ENCODE measurements at regions not wholly inside any gene's neighbourhood (a gene's known extent, or its start where the extent isn't known, plus 50 kb on each side); places are given as distances from the start of the nearest gene placed in this dataset.

- Histone ChIP-seq H3K27me3 (ENCODE audit: control insufficient read depth, insufficient read depth, low read length) (no peaks in the 10 kb centered on the region), H3K9me3 (ENCODE audit: control insufficient read depth, insufficient read depth, low read length) (no peaks in the 10 kb centered on the region), H3K36me3 (ENCODE audit: control insufficient read depth, insufficient read depth, low read length) (no peaks in the 10 kb centered on the region), H3K4me3 (ENCODE audit: low read depth, low read length) (no peak overlapping the region), H3K4me1 (ENCODE audit: control insufficient read depth, insufficient read depth, low read length) (no peaks in the 10 kb centered on the region), H3K27ac (ENCODE audit: low read depth, low read length) (no peak overlapping the region)
- peak in 1 of 6 donors; percentile 49 for DNase-seq (ENCODE audit: low read depth in 4 of 6, low spot score in 6 of 6)
- WGBS (ENCODE audit: insufficient coverage), result 100% methylated on average over 2 of the region's 2 CpGs
These were observed 116.2 kb downstream of the OLIG3 start for GRCh38 chr6:137378090-137378369.

DNA sequence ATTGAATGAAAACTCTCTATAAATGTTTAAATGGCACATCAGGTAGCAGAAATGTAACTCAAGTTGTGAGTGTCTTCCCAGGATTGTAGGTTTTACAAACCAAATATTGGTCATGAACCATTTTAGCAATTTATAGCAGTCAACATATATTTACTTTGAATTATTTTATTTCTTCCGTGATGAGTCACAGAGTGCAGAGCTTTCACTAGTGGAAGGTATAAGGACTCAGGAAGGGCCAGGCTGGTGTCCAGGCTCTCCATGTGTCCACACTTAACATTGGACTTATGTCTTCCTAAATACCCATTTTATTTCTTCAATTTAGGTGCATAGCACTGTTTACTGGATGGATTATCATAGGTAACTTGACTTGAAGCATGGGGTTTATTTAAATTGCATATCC lies 120.9 kb downstream of the OLIG3 start:
- no CpG with 5 or more reads among the region's 1 CpG for WGBS (ENCODE audit: insufficient coverage)
- Histone ChIP-seq H3K4me1 (ENCODE audit: control insufficient read depth, insufficient read depth, low read length) (no peaks in the 10 kb centered on the region), H3K36me3 (ENCODE audit: control insufficient read depth, insufficient read depth, low read length) (no peaks in the 10 kb centered on the region), H3K27ac (ENCODE audit: low read depth, low read length) (no peak overlapping the region), H3K9me3 (ENCODE audit: control insufficient read depth, insufficient read depth, low read length) (no peaks in the 10 kb centered on the region), H3K4me3 (ENCODE audit: low read depth, low read length) (no peak overlapping the region), H3K27me3 (ENCODE audit: control insufficient read depth, insufficient read depth, low read length) (peaks cover 4% of the 10 kb centered on the region)
- DNase-seq (ENCODE audit: low read depth in 4 of 6, low spot score in 6 of 6), result no peak

- Histone ChIP-seq H3K27ac (ENCODE audit: low read depth, low read length) (no peak overlapping the region), H3K36me3 (ENCODE audit: control insufficient read depth, insufficient read depth, low read length) (no peaks in the 10 kb centered on the region), H3K4me3 (ENCODE audit: low read depth, low read length) (no peak overlapping the region), H3K27me3 (ENCODE audit: control insufficient read depth, insufficient read depth, low read length) (peaks cover 4% of the 10 kb centered on the region), H3K4me1 (ENCODE audit: control insufficient read depth, insufficient read depth, low read length) (no peaks in the 10 kb centered on the region), H3K9me3 (ENCODE audit: control insufficient read depth, insufficient read depth, low read length) (no peaks in the 10 kb centered on the region)
- 100% methylated on average over 2 of the region's 2 CpGs for WGBS (ENCODE audit: insufficient coverage)
- no peak for DNase-seq (ENCODE audit: low read depth in 4 of 6, low spot score in 6 of 6)
These were observed 121.7 kb downstream of the OLIG3 start for GRCh38 chr6:137372532-137372931.

- Histone ChIP-seq H3K4me1 (ENCODE audit: control insufficient read depth, insufficient read depth, low read length) (no peaks in the 10 kb centered on the region), H3K36me3 (ENCODE audit: control insufficient read depth, insufficient read depth, low read length) (no peaks in the 10 kb centered on the region), H3K4me3 (ENCODE audit: low read depth, low read length) (no peak overlapping the region), H3K9me3 (ENCODE audit: control insufficient read depth, insufficient read depth, low read length) (no peaks in the 10 kb centered on the region), H3K27me3 (ENCODE audit: control insufficient read depth, insufficient read depth, low read length) (peaks cover 4% of the 10 kb centered on the region), H3K27ac (ENCODE audit: low read depth, low read length) (no peak overlapping the region)
- no peak for DNase-seq (ENCODE audit: low read depth in 4 of 6, low spot score in 6 of 6)
- no CpG with 5 or more reads among the region's 4 CpGs for WGBS (ENCODE audit: insufficient coverage)
These were observed 122.6 kb downstream of the OLIG3 start for GRCh38 chr6:137371634-137372016.

- no peak overlapping the region for H3K27ac ChIP-seq (ENCODE audit: low read depth, low read length)
- no CpG with 5 or more reads among the region's 2 CpGs for WGBS (ENCODE audit: insufficient coverage)
- no peaks in the 10 kb centered on the region for H3K36me3 ChIP-seq (ENCODE audit: control insufficient read depth, insufficient read depth, low read length)
- DNase-seq (ENCODE audit: low read depth in 4 of 6, low spot score in 6 of 6), result no peak
- H3K4me3 ChIP-seq (ENCODE audit: low read depth, low read length), result no peak overlapping the region
- no peaks in the 10 kb centered on the region for H3K4me1 ChIP-seq (ENCODE audit: control insufficient read depth, insufficient read depth, low read length)
- no peaks in the 10 kb centered on the region for H3K9me3 ChIP-seq (ENCODE audit: control insufficient read depth, insufficient read depth, low read length)
- H3K27me3 ChIP-seq (ENCODE audit: control insufficient read depth, insufficient read depth, low read length), result peaks cover 7% of the 10 kb centered on the region
These were observed 123.1 kb downstream of the OLIG3 start for GRCh38 chr6:137370871-137371633.

DNA sequence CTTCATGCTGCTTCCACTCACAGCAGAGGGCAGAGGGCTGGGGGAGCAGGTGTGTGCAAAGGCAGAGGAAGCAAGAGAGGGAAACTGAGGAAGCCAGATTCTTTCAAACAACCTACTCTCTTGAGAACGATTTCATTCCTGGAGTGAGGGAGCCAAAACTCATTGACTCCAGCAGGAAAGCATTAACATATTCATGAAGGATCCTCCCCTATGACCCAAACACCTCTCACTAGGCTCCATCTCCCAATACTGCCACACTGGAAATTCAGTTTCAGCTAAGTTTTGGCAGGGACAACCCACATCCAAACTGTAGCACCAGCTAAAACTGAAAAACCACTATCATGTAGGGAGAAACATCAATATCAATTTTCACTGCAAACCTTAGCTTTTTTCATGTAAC lies 125.1 kb downstream of the OLIG3 start:
- no peaks in the 10 kb centered on the region for H3K36me3 ChIP-seq (ENCODE audit: control insufficient read depth, insufficient read depth, low read length)

DNA sequence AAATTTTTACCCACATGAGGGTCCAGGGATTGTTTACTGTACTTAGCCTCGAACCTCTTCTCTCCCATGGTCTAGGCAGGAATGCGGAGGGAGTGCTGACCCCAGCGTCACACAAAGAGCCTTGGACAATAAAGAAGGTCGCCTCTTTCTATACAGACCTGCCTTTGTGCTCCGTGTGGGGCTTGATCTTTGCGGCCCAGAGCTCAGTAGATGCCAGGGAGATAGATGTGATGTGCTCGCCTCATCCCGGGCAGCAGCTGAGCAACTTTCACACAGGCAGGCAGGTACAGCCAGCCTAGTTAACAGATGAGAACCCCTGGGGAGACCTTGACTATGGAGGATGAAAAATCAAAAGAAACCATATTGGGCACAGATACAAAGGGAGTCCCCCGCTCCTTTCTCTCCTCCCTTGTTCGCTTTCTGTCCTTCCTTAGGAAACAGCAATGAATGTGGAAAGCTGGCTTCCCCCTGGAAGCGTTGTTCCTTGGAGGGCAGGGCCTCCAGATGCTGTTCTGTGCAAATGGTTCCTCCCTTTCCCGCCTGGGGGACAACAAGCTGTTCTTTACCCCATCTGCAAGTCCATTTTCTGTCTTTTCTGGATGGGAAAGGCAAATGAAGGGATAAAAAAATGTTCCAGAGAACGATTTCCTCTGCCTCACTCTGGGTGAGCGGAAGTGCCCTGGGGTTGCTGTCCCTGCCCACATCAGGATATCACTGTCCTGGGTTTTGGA lies 128.3 kb downstream of the OLIG3 start:
- Histone ChIP-seq H3K4me1 (ENCODE audit: control insufficient read depth, insufficient read depth, low read length) (peaks cover 4% of the 10 kb centered on the region), H3K36me3 (ENCODE audit: control insufficient read depth, insufficient read depth, low read length) (no peaks in the 10 kb centered on the region), H3K27me3 (ENCODE audit: control insufficient read depth, insufficient read depth, low read length) (peaks cover 14% of the 10 kb centered on the region), H3K27ac (ENCODE audit: low read depth, low read length) (no peak overlapping the region), H3K4me3 (ENCODE audit: low read depth, low read length) (no peak overlapping the region), H3K9me3 (ENCODE audit: control insufficient read depth, insufficient read depth, low read length) (no peaks in the 10 kb centered on the region)
- no peak for DNase-seq (ENCODE audit: low read depth in 4 of 6, low spot score in 6 of 6)
- WGBS (ENCODE audit: insufficient coverage), result 44% methylated on average over 10 of the region's 14 CpGs

More for the DNA sequence above, 125.1 kb downstream of the OLIG3 start:
- no CpG with 5 or more reads among the region's 1 CpG for WGBS (ENCODE audit: insufficient coverage)
- Histone ChIP-seq H3K4me3 (ENCODE audit: low read depth, low read length) (no peak overlapping the region), H3K4me1 (ENCODE audit: control insufficient read depth, insufficient read depth, low read length) (no peaks in the 10 kb centered on the region), H3K27me3 (ENCODE audit: control insufficient read depth, insufficient read depth, low read length) (peaks cover 10% of the 10 kb centered on the region), H3K9me3 (ENCODE audit: control insufficient read depth, insufficient read depth, low read length) (no peaks in the 10 kb centered on the region), H3K27ac (ENCODE audit: low read depth, low read length) (no peak overlapping the region)
- no peak for DNase-seq (ENCODE audit: low read depth in 4 of 6, low spot score in 6 of 6)

DNA sequence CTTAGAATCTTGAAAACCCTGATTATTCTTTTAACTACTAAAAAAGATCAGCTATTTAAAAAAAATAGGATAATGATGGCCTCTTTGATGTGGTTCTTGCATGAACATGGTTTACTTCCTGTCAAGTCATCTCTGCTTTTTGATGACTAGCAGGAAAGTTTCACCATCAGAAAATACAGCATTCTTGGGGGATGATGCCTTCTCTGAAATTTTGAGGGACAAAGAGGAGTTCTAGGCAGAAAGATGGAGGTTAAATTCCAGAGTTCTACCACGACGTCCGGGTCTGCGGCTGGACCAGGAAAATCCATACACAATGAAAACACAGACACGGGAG lies 130.4 kb downstream of the OLIG3 start:
- WGBS (ENCODE audit: insufficient coverage), result no CpG with 5 or more reads among the region's 5 CpGs
- no peak for DNase-seq (ENCODE audit: low read depth in 4 of 6, low spot score in 6 of 6)
- H3K4me1 ChIP-seq (ENCODE audit: control insufficient read depth, insufficient read depth, low read length), result peaks cover 4% of the 10 kb centered on the region

GRCh38 chr6:137362878-137363804 lies 131.1 kb downstream of the OLIG3 start:
- Histone ChIP-seq H3K36me3 (ENCODE audit: control insufficient read depth, insufficient read depth, low read length) (no peaks in the 10 kb centered on the region), H3K27me3 (ENCODE audit: control insufficient read depth, insufficient read depth, low read length) (peaks cover 16% of the 10 kb centered on the region), H3K9me3 (ENCODE audit: control insufficient read depth, insufficient read depth, low read length) (no peaks in the 10 kb centered on the region), H3K27ac (ENCODE audit: low read depth, low read length) (no peak overlapping the region), H3K4me1 (ENCODE audit: control insufficient read depth, insufficient read depth, low read length) (peaks cover 4% of the 10 kb centered on the region), H3K4me3 (ENCODE audit: low read depth, low read length) (no peak overlapping the region)
- 15% methylated on average over 5 of the region's 16 CpGs for WGBS (ENCODE audit: insufficient coverage)
- peak in 1 of 6 donors; percentile 24 for DNase-seq (ENCODE audit: low read depth in 4 of 6, low spot score in 6 of 6)

More for the DNA sequence above, 130.4 kb downstream of the OLIG3 start:
- H3K27me3 ChIP-seq (ENCODE audit: control insufficient read depth, insufficient read depth, low read length), result peaks cover 13% of the 10 kb centered on the region
- no peak overlapping the region for H3K27ac ChIP-seq (ENCODE audit: low read depth, low read length)
- no peaks in the 10 kb centered on the region for H3K36me3 ChIP-seq (ENCODE audit: control insufficient read depth, insufficient read depth, low read length)
- H3K4me3 ChIP-seq (ENCODE audit: low read depth, low read length), result no peak overlapping the region
- no peaks in the 10 kb centered on the region for H3K9me3 ChIP-seq (ENCODE audit: control insufficient read depth, insufficient read depth, low read length)

All from spinal cord (tissue), 9 donors.